HFFc6 (cell line): ENCODE measurements at regions not wholly inside any gene's neighbourhood (a gene's known extent, or its start where the extent isn't known, plus 50 kb on each side); places are given as distances from the start of the nearest gene placed in this dataset.
"Not testable (repeated sequence)": the region's sequence is repeated elsewhere in the genome, so short reads cannot be mapped to it uniquely, and the experiment has no call there.

Experiments used
- DNase-seq: peaks from one replicate; pipeline ENCODE4 v3.0.0-alpha.2; 2018
- H3K27ac Mint-ChIP-seq: 2 replicates; pipeline ENCODE4 v1.8.0; 2020; ENCODE audit warnings: mild to moderate bottlenecking, mixed read lengths
- H3K27me3 Mint-ChIP-seq: 2 replicates; pipeline ENCODE4 v1.8.0; 2021; ENCODE audit warnings: mild to moderate bottlenecking, moderate library complexity, mixed read lengths; ENCODE audit not compliant: insufficient read depth
- H3K36me3 Mint-ChIP-seq: 2 replicates; pipeline ENCODE4 v1.8.0; 2021; ENCODE audit warnings: low read depth, mixed read lengths
- H3K4me1 Mint-ChIP-seq: 2 replicates; pipeline ENCODE4 v1.8.0; 2020; ENCODE audit warnings: low read depth, mixed read lengths
- H3K4me3 Mint-ChIP-seq: 2 replicates; pipeline ENCODE4 v1.8.0; 2020; ENCODE audit warnings: mild to moderate bottlenecking, moderate library complexity, mixed read lengths
- H3K9me3 Mint-ChIP-seq: 2 replicates; pipeline ENCODE4 v1.8.0; 2020; ENCODE audit warnings: mild to moderate bottlenecking, mixed read lengths
- CTCF ChIP-seq: fragments of 200-600 bp; sonication (generic); IDR thresholded peaks from 2 replicates; pipeline ENCODE4 v1.5.0; 2021; ENCODE audit warnings: antibody characterized with exemption, mild to moderate bottlenecking

GRCh38 chr10:9951481-9952257 is 1066.0 kb upstream of the CELF2 start:
- Mint-ChIP-seq H3K27me3 (no peaks in the 10 kb centered on the region), H3K4me3 (no peak overlapping the region), H3K36me3 (no peaks in the 10 kb centered on the region), H3K4me1 (no peaks in the 10 kb centered on the region), H3K9me3 (peaks cover 25% of the 10 kb centered on the region), H3K27ac (no peak overlapping the region)
- TF ChIP-seq CTCF: no peak
- no peak for DNase-seq

DNA sequence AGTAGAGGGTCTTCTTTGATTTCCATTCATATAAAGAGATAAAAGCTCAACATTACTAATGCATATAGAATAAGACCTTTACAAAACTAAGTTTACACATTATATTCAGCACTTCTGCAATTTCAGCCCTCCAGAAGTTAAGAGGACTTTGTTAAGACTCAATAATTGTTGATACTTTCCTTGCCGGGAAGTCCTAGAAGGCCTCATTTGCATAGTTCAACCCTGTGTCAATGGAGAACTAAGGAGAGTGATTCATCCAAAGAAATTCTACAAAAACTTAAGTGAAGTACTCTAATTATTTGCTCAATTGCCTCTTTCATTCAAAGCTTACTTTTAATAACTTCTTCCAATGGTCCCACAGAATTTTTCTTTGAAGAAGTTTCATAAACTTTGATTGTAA is 1060.3 kb upstream of the CELF2 start:
- Mint-ChIP-seq H3K4me1 (no peaks in the 10 kb centered on the region), H3K36me3 (no peaks in the 10 kb centered on the region), H3K27ac (no peak overlapping the region), H3K27me3 (no peaks in the 10 kb centered on the region), H3K4me3 (no peak overlapping the region), H3K9me3 (peaks cover 30% of the 10 kb centered on the region)
- no peak for TF ChIP-seq CTCF
- DNase-seq: no peak

- not testable (repeated sequence) for H3K36me3 Mint-ChIP-seq, DNase-seq, H3K27me3 Mint-ChIP-seq, H3K4me3 Mint-ChIP-seq, H3K4me1 Mint-ChIP-seq, H3K27ac Mint-ChIP-seq
- H3K9me3 Mint-ChIP-seq: peaks cover 27% of the 10 kb centered on the region
Observed at GRCh38 chr10:9957876-9958275, 1059.8 kb upstream of the CELF2 start.

GRCh38 chr10:9965341-9965740 is 1052.3 kb upstream of the CELF2 start:
- no peaks in the 10 kb centered on the region for H3K36me3 Mint-ChIP-seq
- no peak overlapping the region for H3K4me3 Mint-ChIP-seq
- H3K4me1 Mint-ChIP-seq: no peaks in the 10 kb centered on the region
- no peak for DNase-seq
- H3K9me3 Mint-ChIP-seq: peaks cover 18% of the 10 kb centered on the region
- TF ChIP-seq CTCF: no peak
- H3K27ac Mint-ChIP-seq: no peak overlapping the region
- no peaks in the 10 kb centered on the region for H3K27me3 Mint-ChIP-seq

DNA sequence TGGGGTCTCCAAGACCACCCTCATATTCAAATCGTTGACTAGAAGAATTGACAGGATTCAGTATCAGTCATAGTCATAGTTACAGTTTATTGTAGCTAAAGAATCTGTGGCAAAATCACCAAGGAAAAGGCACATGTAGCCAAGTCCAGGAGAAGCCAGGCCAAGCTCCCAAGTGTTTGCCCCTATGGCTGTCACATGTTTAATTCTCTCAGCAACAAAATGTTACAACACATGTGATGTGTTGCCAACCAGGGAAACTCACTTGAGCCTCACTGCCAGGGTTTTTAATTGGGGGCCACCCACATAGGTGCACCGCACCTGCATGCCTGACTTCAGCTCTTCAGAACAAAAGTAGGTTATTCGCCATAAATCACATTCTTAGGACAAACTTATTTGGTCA is 1030.9 kb upstream of the CELF2 start:
- H3K27ac Mint-ChIP-seq: no peak overlapping the region
- H3K9me3 Mint-ChIP-seq: peaks cover 56% of the 10 kb centered on the region
- H3K36me3 Mint-ChIP-seq: no peaks in the 10 kb centered on the region
- DNase-seq: no peak
- no peaks in the 10 kb centered on the region for H3K4me1 Mint-ChIP-seq
- TF ChIP-seq CTCF: no peak
- no peak overlapping the region for H3K4me3 Mint-ChIP-seq
- peaks cover 1% of the 10 kb centered on the region; the same call in 1 of the 2 replicates for H3K27me3 Mint-ChIP-seq

DNA sequence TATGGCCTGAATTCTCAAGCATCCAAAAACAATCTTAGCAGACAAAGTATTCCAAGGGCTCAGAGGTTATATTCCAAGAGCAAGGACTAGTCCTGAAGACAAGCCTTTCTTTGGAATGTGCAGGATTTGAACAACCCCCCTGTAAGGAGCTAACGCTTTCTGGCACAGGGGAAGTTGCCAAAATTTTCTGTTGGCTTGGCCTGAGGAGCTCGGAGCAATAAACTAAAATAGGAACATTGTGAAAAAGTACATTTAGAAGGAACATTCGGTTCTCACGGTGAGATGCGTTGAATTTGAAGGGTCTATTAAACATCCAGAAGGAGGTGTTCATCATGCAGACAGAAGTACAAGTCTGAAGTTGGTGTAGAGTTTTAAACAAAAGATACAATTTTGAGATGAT is 1030.5 kb upstream of the CELF2 start:
- DNase-seq: no peak
- peaks cover 1% of the 10 kb centered on the region; the same call in 1 of the 2 replicates for H3K27me3 Mint-ChIP-seq
- TF ChIP-seq CTCF: no peak
- H3K9me3 Mint-ChIP-seq: peaks cover 57% of the 10 kb centered on the region
- H3K4me1 Mint-ChIP-seq: no peaks in the 10 kb centered on the region
- no peak overlapping the region for H3K27ac Mint-ChIP-seq
- no peaks in the 10 kb centered on the region for H3K36me3 Mint-ChIP-seq
- H3K4me3 Mint-ChIP-seq: no peak overlapping the region
